ENCODE measurements at regions not wholly inside any gene's neighbourhood (a gene's known extent, or its start where the extent isn't known, plus 50 kb on each side); places are given as distances from the start of the nearest gene placed in this dataset.

DNA sequence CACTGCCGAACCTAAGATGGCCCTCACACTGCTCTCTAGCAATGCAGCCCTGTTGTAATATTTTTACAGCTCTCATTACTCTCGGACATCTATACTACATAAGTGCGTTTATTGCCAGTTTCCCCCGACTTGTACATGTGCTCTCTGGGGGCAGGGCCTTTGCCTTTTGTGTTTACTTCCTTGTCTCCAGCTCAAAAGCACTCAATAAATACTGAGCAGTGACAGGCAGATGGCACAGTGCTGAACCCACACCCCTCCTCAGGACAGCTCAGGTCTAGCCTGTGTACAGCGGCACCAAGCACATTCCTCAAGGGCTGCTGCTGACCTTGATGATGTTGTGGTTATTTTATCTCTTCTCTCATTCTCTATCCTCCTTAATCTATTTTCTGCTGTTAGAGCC, 68.0 kb upstream of the ELMO1 start:
- no peak for TF ChIP-seq POLR2AphosphoS5 (IDR thresholded peaks at IDR 0.05)
- TF ChIP-seq CTCF (IDR thresholded peaks at IDR 0.05): no peak
- TF ChIP-seq POLR2A (IDR thresholded peaks at IDR 0.05; ENCODE audit: low read depth): no peak
- no peak for TF ChIP-seq EP300 (IDR thresholded peaks at IDR 0.05)

Data from esophagus muscularis mucosa (tissue), 4 donors.